GM19324 (cell line): ENCODE measurements at regions not wholly inside any gene's neighbourhood (a gene's known extent, or its start where the extent isn't known, plus 50 kb on each side); places are given as distances from the start of the nearest gene placed in this dataset.

Source experiments
- ATAC-seq: cut with Tn5 transposase; IDR thresholded peaks from one replicate; pipeline ENCODE4 v1.9.1; 2021; ENCODE audit warnings: mild to moderate bottlenecking, moderate library complexity; ENCODE audit not compliant: unreplicated experiment, low FRiP score

- ATAC-seq = no peak
Measured at GRCh38 chr10:47186941-47187340, 113.1 kb upstream of the GDF10 start.

GRCh38 chr10:47187592-47187991 lies 112.4 kb upstream of the GDF10 start:
- no peak for ATAC-seq

- no peak for ATAC-seq
Measured at GRCh38 chr10:47188156-47188555, 111.8 kb upstream of the GDF10 start.

- no peak for ATAC-seq
Measured at GRCh38 chr10:47189802-47190201, 110.2 kb upstream of the GDF10 start.

- ATAC-seq = no peak
Measured at GRCh38 chr10:47190301-47190700, 109.7 kb upstream of the GDF10 start.

- ATAC-seq = no peak
Measured at GRCh38 chr10:47190802-47191450, 109.1 kb upstream of the GDF10 start.

- no peak for ATAC-seq
Measured at GRCh38 chr10:47192273-47192672, 107.7 kb upstream of the GDF10 start.

GRCh38 chr10:47193666-47194065 lies 106.3 kb upstream of the GDF10 start:
- ATAC-seq = no peak

GRCh38 chr10:47195274-47195885 lies 104.6 kb upstream of the GDF10 start:
- ATAC-seq = no peak

GRCh38 chr10:47196691-47197090 lies 103.3 kb upstream of the GDF10 start:
- no peak for ATAC-seq

GRCh38 chr10:47198221-47198620 lies 101.8 kb upstream of the GDF10 start:
- no peak for ATAC-seq

- ATAC-seq = no peak
Measured at GRCh38 chr10:47205192-47205591, 94.8 kb upstream of the GDF10 start.

- ATAC-seq = peak; percentile 68
Measured at GRCh38 chr10:47206449-47207280, 93.3 kb upstream of the GDF10 start.

GRCh38 chr10:47207281-47207615 lies 92.7 kb upstream of the GDF10 start:
- no peak for ATAC-seq

- no peak for ATAC-seq
Measured at GRCh38 chr10:47207894-47208469, 92.0 kb upstream of the GDF10 start.

GRCh38 chr10:47209466-47209865 lies 90.5 kb upstream of the GDF10 start:
- ATAC-seq = no peak

- no peak for ATAC-seq
Measured at GRCh38 chr10:47214520-47214919, 85.5 kb upstream of the GDF10 start.

- ATAC-seq = no peak
Measured at GRCh38 chr10:47217113-47217512, 82.9 kb upstream of the GDF10 start.

GRCh38 chr10:47218803-47219202 lies 81.2 kb upstream of the GDF10 start:
- ATAC-seq = no peak

GRCh38 chr10:47222461-47222860 lies 77.5 kb upstream of the GDF10 start:
- ATAC-seq = no peak

GRCh38 chr10:47223236-47223635 lies 76.8 kb upstream of the GDF10 start:
- no peak for ATAC-seq
